Bone marrow (tissue), 2 donors: ENCODE measurements at regions not wholly inside any gene's neighbourhood (a gene's known extent, or its start where the extent isn't known, plus 50 kb on each side); places are given as distances from the start of the nearest gene placed in this dataset.
A peak's percentile ranks its signal among the peaks of the same experiment; 100 is the strongest.
"Not testable (repeated sequence)": the region's sequence is repeated elsewhere in the genome, so short reads cannot be mapped to it uniquely, and the experiment has no call there.

ENCODE experiments used
- DNase-seq, 2 donors: peaks; one replicate each; lab custom pipeline; 2025; lab: John Stamatoyannopoulos, UW

DNA sequence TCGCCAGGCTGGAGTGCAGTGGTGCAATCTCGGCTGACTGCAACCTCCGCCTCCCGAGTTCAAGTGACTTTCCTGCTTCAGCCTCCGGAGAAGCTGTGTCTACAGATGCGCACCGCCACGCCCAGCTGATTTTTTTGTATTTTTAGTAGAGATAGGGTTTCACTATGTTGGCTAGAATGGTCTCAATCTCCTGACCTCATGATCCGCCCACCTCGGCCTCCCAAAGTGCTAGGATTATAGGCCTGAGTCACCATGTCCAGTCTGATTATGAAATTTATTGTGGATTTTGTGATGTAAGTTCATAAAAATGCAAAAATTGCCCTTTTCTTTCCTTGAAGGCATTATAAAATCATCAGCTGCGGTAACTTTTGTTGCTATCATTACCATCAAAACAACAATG, 1688.3 kb upstream of the ADGRL3 start:
- not testable (repeated sequence) for DNase-seq

DNA sequence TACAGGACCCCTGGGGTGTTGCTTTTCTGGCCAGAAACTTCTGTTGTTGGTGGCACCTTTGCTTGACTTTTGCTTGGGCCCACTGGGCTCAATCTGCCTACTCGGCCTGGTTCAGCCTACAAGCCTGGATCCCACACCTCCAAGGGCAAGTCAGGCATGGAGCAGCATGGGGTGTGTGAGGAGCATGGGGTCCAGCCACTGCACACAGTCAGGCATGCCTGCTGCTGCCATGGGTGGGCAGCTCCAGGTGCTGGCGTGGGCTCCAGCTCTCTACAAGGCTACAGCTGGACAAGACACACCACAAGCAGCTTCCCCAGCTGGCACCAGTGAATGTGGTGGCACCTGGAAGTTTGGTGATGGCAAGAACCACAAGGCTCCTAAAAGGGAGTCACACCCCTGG, 1683.1 kb upstream of the ADGRL3 start:
- no peak for DNase-seq

DNA sequence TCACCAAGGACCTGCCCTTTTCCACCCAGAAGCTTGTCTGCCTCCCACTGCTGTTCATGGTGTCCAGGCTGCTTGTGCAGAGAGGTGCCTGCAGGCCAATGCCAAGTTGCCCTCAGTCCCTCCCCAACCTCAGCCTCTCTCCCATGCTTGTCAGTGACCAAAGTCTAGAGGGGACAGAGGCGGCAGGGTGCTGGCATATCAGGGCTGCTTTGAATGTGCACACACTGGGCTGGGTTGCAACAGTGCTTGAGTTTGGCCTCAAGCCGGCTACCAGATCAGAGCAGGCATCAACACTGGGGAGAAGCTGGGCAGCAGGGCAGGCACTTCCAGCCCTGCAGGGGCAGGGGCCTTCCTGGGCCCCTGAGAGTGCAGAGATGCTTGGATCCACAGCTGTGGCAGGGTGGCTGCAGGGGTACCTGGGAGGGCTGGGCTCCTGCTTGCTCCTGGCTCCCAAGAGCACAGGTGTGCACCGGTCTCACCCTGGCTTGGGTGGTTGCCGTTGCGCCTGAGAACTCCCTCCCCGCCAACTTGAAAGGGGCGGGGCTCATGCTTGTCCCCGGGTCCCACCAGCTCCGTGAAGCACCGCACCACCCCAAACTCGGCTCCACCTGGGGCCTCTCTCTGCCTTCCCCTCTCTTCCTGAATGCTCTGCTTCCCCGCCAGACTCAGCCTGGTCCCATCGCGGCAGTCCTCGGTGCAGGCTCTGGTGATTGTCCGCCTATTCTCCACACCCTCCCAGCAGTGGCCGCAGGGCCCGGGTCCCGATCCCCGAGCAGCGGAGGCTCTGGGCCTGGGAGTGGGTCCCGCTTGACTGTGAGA, 1681.9 kb upstream of the ADGRL3 start:
- no peak for DNase-seq

DNA sequence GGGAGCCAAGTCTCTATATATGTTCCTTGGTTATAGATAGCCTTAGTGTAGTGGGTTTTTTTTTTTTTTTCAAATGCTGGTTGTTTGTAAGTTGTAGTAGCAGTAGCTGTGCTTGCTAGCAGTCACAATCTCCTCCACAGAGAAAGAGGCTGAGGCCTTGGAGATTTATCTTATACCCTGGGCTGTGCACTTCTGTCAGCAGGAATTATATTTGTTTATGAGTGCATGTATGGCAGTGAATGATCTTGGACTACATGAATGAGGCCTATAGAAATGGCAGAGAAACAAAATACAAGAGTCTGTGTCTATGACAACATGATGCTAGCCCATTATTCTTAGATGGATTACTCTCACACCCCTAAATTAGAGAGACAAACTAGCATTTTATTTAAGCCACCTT, 1674.2 kb upstream of the ADGRL3 start:
- DNase-seq: no peak

DNA sequence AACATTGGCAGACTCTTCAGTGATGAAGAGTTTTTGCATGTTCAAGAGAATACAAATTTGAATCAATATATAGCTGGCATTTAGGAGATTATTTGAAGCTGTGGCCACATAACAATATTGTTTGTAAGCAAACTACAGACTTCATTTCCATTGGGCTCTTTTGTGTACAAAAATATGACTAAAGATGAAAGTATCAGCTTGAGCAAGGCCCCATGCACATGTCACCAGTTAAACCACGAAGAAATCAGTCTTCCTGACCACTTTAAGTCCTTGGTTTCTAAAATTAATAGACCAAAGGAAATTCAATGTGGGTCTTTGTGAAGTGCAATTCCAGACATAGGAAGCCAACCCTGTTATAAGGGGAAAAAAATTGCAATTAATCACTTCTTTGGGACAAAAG, 1664.6 kb upstream of the ADGRL3 start:
- DNase-seq: no peak

GRCh38 chr4:59536428-59536827, 1663.7 kb upstream of the ADGRL3 start:
- DNase-seq: no peak

DNA sequence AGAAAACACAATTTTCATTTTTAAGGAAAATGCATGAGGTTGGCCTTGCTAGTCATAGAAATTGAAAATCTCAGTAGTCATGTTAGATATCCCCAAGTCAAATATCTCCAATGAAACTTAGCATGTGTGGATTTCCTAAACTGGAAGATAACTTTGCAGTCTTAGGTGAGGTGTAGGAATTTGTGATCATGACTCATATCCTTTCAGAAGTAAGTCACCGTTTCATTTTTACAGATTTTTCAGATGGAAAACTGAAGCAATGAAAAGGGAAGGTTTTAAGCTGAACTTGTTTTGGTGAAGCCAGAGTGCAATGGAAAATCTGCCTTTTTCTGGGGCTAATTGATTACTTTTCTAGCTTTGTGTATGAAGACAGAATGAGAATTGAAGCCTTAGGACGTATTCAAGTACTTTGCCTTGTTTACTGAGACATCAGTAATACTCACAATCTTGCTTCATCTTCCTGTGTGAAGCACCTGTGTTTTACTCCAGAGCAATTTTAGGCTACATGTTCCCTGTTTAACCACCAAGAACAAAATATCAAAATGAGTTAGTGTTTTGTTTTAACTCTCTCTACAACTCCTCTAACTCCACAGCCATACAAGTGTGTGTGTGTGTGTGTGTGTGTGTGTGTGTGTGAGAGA, 1662.8 kb upstream of the ADGRL3 start:
- DNase-seq: no peak

- no peak for DNase-seq
Measured at GRCh38 chr4:59539401-59539800, 1660.7 kb upstream of the ADGRL3 start.

DNA sequence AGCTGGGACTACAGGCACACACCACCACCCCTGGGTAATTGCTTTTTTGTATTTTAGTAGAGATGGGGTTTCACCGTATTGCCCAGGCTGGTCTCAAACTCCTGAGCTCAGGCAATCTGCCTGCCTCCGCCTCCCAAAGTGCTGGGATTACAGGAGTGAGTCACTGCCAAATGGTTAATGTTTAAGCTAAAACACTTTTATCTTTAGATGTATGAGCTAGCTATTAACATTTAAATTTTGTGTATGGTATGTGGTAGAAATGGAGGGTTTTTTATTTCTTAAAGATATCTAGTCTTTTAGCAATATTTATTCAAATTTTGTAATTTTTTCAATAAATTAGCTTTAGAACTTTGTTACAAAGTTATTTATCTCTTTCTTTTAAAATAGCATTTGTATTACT, 1659.8 kb upstream of the ADGRL3 start:
- DNase-seq: no peak

DNA sequence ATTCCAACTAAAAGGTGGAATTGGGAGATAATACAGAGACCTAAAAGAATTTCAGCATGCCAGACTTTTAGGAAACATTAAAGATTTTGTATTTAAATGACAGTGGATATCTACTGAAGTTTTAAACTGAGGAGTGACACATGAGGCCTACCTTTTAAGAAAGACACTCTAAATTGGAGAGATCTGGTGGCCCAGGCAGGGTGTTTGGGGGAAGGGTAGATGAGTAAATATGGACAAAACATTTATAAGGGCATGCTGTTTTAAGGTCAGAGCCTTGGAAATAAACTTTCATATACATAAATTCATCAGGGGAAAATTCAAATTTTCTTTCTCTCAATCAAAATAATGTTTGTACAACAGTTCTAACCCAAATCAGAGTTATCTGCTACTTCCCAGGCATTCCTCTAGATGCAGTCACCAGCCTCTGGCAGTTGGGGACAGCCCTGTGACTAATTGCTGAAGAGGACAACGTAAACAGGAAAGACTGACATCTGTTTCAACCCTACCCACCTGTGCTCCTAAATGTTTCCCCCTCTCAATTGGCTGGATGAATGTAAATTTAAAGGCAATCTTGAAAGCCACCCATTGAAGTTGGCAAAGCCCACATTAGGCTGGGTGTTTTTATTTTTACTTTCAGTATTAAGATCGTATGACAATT, 1646.9 kb upstream of the ADGRL3 start:
- DNase-seq: peak in 1 of 2 donors; percentile 82

DNA sequence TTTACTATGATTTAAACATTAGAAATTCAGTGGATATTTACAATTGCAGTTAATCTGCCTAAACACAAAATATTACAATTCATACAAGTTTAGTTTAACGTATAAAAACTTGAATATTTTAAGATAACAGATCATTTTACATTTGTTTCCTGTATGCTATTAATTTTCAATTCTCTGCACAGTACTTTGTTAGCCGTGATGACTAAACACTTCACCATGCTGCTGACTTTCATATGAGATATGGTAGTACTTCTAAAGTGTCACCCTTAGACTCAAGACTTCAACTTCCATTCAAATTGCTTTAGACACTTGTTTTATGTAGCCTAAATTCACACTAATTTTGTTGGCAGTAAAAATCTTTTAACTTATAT, 1646.4 kb upstream of the ADGRL3 start:
- DNase-seq: peak in 1 of 2 donors; percentile 31

DNA sequence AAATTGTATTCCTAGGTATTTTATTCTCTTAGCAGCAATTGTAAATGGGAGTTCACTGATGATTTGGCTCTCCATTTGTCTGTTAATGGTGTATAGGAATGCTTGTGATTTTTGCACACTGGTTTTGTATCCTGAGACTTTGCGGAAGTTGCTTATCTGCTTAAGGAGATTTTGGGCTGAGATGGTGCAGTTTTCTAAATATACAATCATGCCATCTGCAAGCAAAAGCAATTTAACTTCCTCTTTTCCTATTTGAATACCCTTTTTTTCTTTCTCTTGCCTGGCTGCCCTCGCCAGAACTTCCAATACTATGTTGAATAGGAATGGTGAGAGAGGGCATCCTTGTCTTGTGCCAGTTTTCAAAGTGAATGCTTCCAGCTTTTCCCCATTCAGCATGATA, 1643.9 kb upstream of the ADGRL3 start:
- DNase-seq: peak in 1 of 2 donors; percentile 38

- peak in 1 of 2 donors; percentile 79 for DNase-seq
Measured at GRCh38 chr4:59560141-59560648, 1639.9 kb upstream of the ADGRL3 start.

- no peak for DNase-seq
Measured at GRCh38 chr4:59565836-59566235, 1634.3 kb upstream of the ADGRL3 start.

DNA sequence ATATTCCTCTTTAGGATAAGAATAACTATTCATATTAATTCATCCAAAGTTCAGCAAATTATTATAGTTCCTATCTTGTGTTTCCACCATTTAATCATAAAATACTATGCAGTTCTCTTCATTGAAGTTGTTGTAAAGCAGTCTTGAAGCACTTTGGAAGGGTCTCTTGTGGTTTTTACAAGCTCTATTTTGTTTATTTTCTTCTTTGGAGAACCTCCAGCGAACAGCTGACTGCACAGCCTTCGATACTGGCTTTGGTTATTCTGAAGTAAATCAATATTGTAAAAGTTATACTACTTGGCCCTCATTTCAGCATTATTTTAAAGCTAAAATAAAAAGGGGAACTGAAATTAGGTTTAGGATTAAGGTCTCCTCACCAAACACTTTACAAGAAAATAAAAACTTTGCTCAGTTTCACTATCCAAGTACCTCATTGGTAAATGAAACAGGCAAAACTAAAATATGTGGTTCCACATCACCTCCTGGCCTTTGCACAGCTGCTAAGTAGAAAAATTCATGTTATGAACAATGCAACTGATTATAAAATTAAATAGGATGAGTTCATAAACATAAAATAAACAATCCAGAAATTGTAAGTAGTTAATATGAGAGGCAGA, 1629.2 kb upstream of the ADGRL3 start:
- no peak for DNase-seq

- DNase-seq: no peak
Measured at GRCh38 chr4:59571805-59572430, 1628.2 kb upstream of the ADGRL3 start.

DNA sequence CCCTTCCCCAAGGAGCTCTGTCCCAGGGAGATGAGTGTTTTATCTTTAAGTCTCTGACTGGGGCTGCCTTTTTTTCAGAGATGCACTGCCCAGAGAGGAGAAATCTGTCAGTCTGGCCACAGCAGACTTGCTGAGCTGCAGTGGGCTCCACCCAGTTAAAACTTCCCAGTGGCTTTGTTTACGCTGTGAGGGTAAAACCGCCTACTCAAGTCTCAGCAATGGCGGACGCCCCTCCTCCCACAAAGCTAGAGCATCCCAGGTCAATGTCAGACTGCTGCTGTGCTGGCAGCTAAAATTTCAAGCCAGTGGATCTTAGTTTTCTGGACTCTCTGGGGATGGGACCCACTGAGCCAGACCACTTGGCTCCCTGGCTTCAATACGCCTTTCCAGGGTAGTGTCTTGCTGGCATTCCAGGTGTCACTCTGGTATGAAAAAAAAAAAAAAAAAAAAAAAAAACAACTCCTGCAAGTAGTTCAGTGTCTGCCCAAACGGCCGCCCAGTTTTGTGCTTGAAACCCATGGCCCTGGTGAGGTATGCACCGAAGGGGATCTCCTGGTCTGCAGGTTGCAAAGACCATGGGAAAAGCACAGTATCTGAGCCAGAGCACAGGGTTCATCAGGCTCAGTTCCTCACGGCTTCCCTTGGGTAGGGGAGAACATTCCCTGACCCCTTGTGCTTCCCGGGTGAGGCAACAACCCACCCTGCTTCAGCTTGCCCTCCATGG, 1616.1 kb upstream of the ADGRL3 start:
- no peak for DNase-seq

DNA sequence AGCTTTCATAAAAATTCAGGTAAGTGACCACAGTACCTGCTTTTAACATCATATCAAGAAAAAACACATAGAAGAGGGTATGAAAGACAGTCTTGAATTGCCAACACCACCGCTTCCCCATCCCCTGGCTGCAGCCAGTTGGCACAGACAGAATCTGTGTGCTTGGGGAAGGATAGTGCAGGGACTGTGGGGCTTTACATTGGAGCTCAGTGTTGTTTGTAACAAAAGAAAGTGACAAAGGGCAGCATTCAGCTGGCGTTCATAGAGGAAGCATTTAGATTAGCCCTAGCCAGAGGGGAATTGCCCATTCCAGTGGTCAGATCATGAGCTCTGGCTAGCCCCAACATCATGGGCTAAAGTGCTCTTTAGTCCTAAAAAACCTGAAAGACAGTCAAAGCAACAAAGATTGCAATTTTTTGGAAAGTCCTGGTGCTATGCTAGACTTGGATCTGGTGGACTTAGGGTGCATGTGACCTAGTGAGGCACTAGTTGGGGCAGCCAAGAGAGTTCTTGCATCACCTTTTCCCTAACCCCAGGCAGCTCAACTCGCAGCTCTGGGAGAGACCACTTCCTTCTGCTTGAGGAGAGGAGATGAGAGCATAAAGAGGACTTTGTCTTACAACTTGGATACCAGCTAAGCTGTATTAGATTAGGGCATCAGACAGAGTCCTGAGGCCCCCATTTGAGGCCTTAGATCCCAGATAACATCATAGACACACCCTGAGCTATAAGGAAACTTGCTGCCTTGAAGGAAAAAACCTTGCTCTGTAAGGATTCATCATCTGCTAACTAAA, 1602.4 kb upstream of the ADGRL3 start:
- DNase-seq: no peak

DNA sequence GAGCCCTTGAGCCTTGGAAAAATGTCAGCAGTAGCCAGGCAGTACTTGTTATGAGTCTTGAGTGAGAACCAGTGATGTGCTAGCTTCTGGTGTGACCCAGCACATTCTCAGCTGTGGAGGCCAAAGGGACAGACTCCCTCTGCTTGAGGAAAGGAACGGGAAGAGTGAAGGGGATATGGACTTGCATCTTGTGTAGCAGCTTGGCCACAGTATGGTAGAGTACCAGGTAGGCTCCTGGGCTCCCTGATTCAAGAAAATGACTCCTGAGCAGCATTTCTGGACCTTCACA, 1601.9 kb upstream of the ADGRL3 start:
- DNase-seq: no peak

DNA sequence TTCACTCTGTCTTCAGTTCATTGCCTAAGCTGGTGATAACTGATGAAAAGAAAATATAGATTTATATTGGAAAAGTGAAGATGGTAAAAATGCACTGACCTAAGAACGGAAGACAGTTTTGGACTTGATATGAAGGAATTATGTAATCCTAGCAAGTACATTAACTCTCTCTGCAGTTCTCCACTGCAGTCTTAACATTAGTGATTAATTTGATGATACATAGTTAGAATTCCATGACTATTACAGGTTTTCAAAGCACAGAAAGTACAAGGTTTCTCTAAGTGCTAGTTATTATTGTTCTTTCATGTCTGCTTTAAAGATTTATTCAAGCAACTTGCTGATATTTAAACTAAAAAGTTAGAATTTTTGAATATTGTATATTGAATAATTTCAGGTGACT, 1591.7 kb upstream of the ADGRL3 start:
- no peak for DNase-seq

DNA sequence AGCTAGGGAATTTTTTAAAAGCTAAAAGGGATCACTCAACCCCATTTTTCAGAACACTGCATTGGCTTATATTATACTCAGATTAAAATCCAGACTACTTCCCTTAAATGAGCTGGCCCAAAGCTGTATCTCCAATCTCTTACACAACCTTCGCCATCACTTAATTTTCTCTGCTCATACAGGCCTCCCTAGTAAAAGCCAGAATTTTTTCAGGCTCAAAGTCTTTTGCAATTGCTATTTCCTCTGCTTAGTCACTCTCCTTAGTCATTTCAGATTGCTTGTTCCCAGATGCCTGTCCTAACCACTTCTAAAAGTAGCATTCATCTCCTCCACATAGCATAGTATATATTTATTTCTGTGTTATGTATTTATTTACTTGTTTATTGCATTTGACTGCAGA, 1587.9 kb upstream of the ADGRL3 start:
- DNase-seq: peak in 1 of 2 donors; percentile 81
